SK-N-SH treated with all-trans-retinoic acid at 6 μM for 48 hours (cell line): ENCODE measurements at regions not wholly inside any gene's neighbourhood (a gene's known extent, or its start where the extent isn't known, plus 50 kb on each side); places are given as distances from the start of the nearest gene placed in this dataset.
"Not testable (repeated sequence)": the region's sequence is repeated elsewhere in the genome, so short reads cannot be mapped to it uniquely, and the experiment has no call there.

Experiments used
- OSR1 ChIP-seq: fragments of 250-450 bp; sonication (Bioruptor Pico); IDR thresholded peaks from 2 replicates; pipeline ENCODE4 v1.8.0; 2022; ENCODE audit warnings: moderate library complexity, mild to moderate bottlenecking, inconsistent platforms
- PATZ1 ChIP-seq: fragments of 250-450 bp; sonication (Bioruptor Pico); IDR thresholded peaks from 2 replicates; pipeline ENCODE4 v1.8.0; 2020; ENCODE audit warnings: mild to moderate bottlenecking, moderate library complexity, borderline replicate concordance
- TSHZ2 ChIP-seq: fragments of 250-450 bp; sonication (Bioruptor Pico); IDR thresholded peaks from 2 replicates; pipeline ENCODE4 v1.5.0; 2020; ENCODE audit warnings: mild to moderate bottlenecking, moderate library complexity
- ZC3H10 ChIP-seq: fragments of 250-450 bp; sonication (Bioruptor Pico); IDR thresholded peaks from 2 replicates; pipeline ENCODE4 v1.5.1; 2021; ENCODE audit warnings: mild to moderate bottlenecking, moderate library complexity
- ZNF8 ChIP-seq: fragments of 450-650 bp; formaldehyde crosslinking; IDR thresholded peaks from 2 replicates; pipeline ENCODE4 v1.5.0; 2020; ENCODE audit warnings: mild to moderate bottlenecking, moderate library complexity

- not testable (repeated sequence) for TF ChIP-seq TSHZ2 (CRISPR knock-in tag); PATZ1 (CRISPR knock-in tag); ZNF8 (CRISPR knock-in tag); OSR1 (CRISPR knock-in tag); ZC3H10
These were observed 1698.9 kb downstream of the GRIK2 start for GRCh38 chr6:103092414-103092813.
